T-helper 1 cell treated with Interleukin-12 subunit alpha and Interleukin-12 subunit beta and Interleukin-4 antibody, amounts not matched to agents 30 μg/mL and 1 μg/mL, for 36 hours (primary cell): ENCODE measurements at regions not wholly inside any gene's neighbourhood (a gene's known extent, or its start where the extent isn't known, plus 50 kb on each side); places are given as distances from the start of the nearest gene placed in this dataset.
"Not testable (repeated sequence)": the region's sequence is repeated elsewhere in the genome, so short reads cannot be mapped to it uniquely, and the experiment has no call there.

Source experiments
- H3K27ac Mint-ChIP-seq: one replicate; pipeline ENCODE4 v1.8.0; 2021; ENCODE audit warnings: mild to moderate bottlenecking, mixed read lengths
- H3K27me3 Mint-ChIP-seq: one replicate; pipeline ENCODE4 v1.8.0; 2021; ENCODE audit warnings: low read depth, mixed read lengths
- H3K36me3 Mint-ChIP-seq: one replicate; pipeline ENCODE4 v1.8.0; 2021; ENCODE audit warnings: low read depth, mixed read lengths
- H3K4me1 Mint-ChIP-seq: one replicate; pipeline ENCODE4 v1.8.0; 2021; ENCODE audit warnings: low read depth, mixed read lengths
- H3K4me3 Mint-ChIP-seq: one replicate; pipeline ENCODE4 v1.8.0; 2021; ENCODE audit warnings: mild to moderate bottlenecking, moderate library complexity, mixed read lengths
- H3K9me3 Mint-ChIP-seq: one replicate; pipeline ENCODE4 v1.8.0; 2021; ENCODE audit warnings: mixed read lengths

- Mint-ChIP-seq H3K4me3 (no peak overlapping the region), H3K27ac (no peak overlapping the region), H3K36me3 (no peaks in the 10 kb centered on the region), H3K4me1 (no peaks in the 10 kb centered on the region), H3K9me3 (no peaks in the 10 kb centered on the region), H3K27me3 (peaks cover 59% of the 10 kb centered on the region)
Observed at GRCh38 chr13:24931450-24932251, 164.3 kb upstream of the PABPC3 start.

- H3K27me3 Mint-ChIP-seq = peaks cover 55% of the 10 kb centered on the region
- H3K4me3 Mint-ChIP-seq, H3K27ac Mint-ChIP-seq, H3K36me3 Mint-ChIP-seq, H3K9me3 Mint-ChIP-seq, H3K4me1 Mint-ChIP-seq: not testable (repeated sequence)
Observed at GRCh38 chr13:24933106-24934023, 162.6 kb upstream of the PABPC3 start.

GRCh38 chr13:24934024-24934385 is 161.9 kb upstream of the PABPC3 start:
- H3K27me3 Mint-ChIP-seq = peaks cover 50% of the 10 kb centered on the region
- not testable (repeated sequence) for H3K4me1 Mint-ChIP-seq, H3K27ac Mint-ChIP-seq, H3K36me3 Mint-ChIP-seq, H3K4me3 Mint-ChIP-seq, H3K9me3 Mint-ChIP-seq

- H3K9me3 Mint-ChIP-seq = no peaks in the 10 kb centered on the region
Observed at GRCh38 chr13:24938966-24939365, 157.0 kb upstream of the PABPC3 start.

GRCh38 chr13:24941023-24941713 is 154.8 kb upstream of the PABPC3 start:
- peaks cover 23% of the 10 kb centered on the region for H3K27me3 Mint-ChIP-seq
- not testable (repeated sequence) for H3K9me3 Mint-ChIP-seq, H3K27ac Mint-ChIP-seq, H3K36me3 Mint-ChIP-seq, H3K4me3 Mint-ChIP-seq, H3K4me1 Mint-ChIP-seq

More at GRCh38 chr13:24938966-24939365, 157.0 kb upstream of the PABPC3 start:
- no peaks in the 10 kb centered on the region for H3K36me3 Mint-ChIP-seq
- no peaks in the 10 kb centered on the region for H3K4me1 Mint-ChIP-seq
- H3K27ac Mint-ChIP-seq = no peak overlapping the region
- no peak overlapping the region for H3K4me3 Mint-ChIP-seq
- peaks cover 17% of the 10 kb centered on the region for H3K27me3 Mint-ChIP-seq

- Mint-ChIP-seq H3K4me3 (no peak overlapping the region), H3K27me3 (peaks cover 28% of the 10 kb centered on the region), H3K27ac (no peak overlapping the region), H3K9me3 (peaks cover 4% of the 10 kb centered on the region), H3K36me3 (no peaks in the 10 kb centered on the region), H3K4me1 (no peaks in the 10 kb centered on the region)
Observed at GRCh38 chr13:24943136-24943535, 152.8 kb upstream of the PABPC3 start.

- H3K36me3 Mint-ChIP-seq, H3K27ac Mint-ChIP-seq, H3K4me1 Mint-ChIP-seq, H3K4me3 Mint-ChIP-seq, H3K9me3 Mint-ChIP-seq: not testable (repeated sequence)
- peaks cover 31% of the 10 kb centered on the region for H3K27me3 Mint-ChIP-seq
Observed at GRCh38 chr13:24944073-24944472, 151.9 kb upstream of the PABPC3 start.

- H3K27ac Mint-ChIP-seq, H3K4me3 Mint-ChIP-seq, H3K9me3 Mint-ChIP-seq, H3K4me1 Mint-ChIP-seq, H3K36me3 Mint-ChIP-seq: not testable (repeated sequence)
- H3K27me3 Mint-ChIP-seq = peaks cover 34% of the 10 kb centered on the region
Observed at GRCh38 chr13:24948977-24949376, 147.0 kb upstream of the PABPC3 start.

- H3K4me3 Mint-ChIP-seq, H3K9me3 Mint-ChIP-seq, H3K4me1 Mint-ChIP-seq, H3K36me3 Mint-ChIP-seq, H3K27ac Mint-ChIP-seq: not testable (repeated sequence)
- H3K27me3 Mint-ChIP-seq = peaks cover 31% of the 10 kb centered on the region
Observed at GRCh38 chr13:24950611-24951010, 145.3 kb upstream of the PABPC3 start.

- H3K27me3 Mint-ChIP-seq = peaks cover 14% of the 10 kb centered on the region
- H3K27ac Mint-ChIP-seq, H3K4me1 Mint-ChIP-seq, H3K9me3 Mint-ChIP-seq, H3K36me3 Mint-ChIP-seq, H3K4me3 Mint-ChIP-seq: not testable (repeated sequence)
Observed at GRCh38 chr13:24967970-24968369, 128.0 kb upstream of the PABPC3 start.

GRCh38 chr13:24968416-24968815 is 127.5 kb upstream of the PABPC3 start:
- H3K9me3 Mint-ChIP-seq, H3K27ac Mint-ChIP-seq: not testable (repeated sequence)

GRCh38 chr13:24973102-24973501 is 122.8 kb upstream of the PABPC3 start:
- not testable (repeated sequence) for H3K4me3 Mint-ChIP-seq, H3K9me3 Mint-ChIP-seq, H3K27ac Mint-ChIP-seq, H3K36me3 Mint-ChIP-seq, H3K4me1 Mint-ChIP-seq
- peaks cover 33% of the 10 kb centered on the region for H3K27me3 Mint-ChIP-seq

More at GRCh38 chr13:24968416-24968815, 127.5 kb upstream of the PABPC3 start:
- H3K4me3 Mint-ChIP-seq, H3K36me3 Mint-ChIP-seq, H3K4me1 Mint-ChIP-seq: not testable (repeated sequence)
- peaks cover 15% of the 10 kb centered on the region for H3K27me3 Mint-ChIP-seq

- not testable (repeated sequence) for H3K9me3 Mint-ChIP-seq, H3K4me3 Mint-ChIP-seq, H3K27ac Mint-ChIP-seq, H3K4me1 Mint-ChIP-seq, H3K36me3 Mint-ChIP-seq
- peaks cover 30% of the 10 kb centered on the region for H3K27me3 Mint-ChIP-seq
Observed at GRCh38 chr13:24981181-24981803, 114.6 kb upstream of the PABPC3 start.

GRCh38 chr13:24982333-24982999 is 113.5 kb upstream of the PABPC3 start:
- Mint-ChIP-seq H3K9me3 (no peaks in the 10 kb centered on the region), H3K27ac (no peak overlapping the region), H3K27me3 (peaks cover 28% of the 10 kb centered on the region), H3K36me3 (no peaks in the 10 kb centered on the region), H3K4me1 (no peaks in the 10 kb centered on the region), H3K4me3 (no peak overlapping the region)
